ENCODE measurements at regions not wholly inside any gene's neighbourhood (a gene's known extent, or its start where the extent isn't known, plus 50 kb on each side); places are given as distances from the start of the nearest gene placed in this dataset.
A peak's percentile ranks its signal among the peaks of the same experiment; 100 is the strongest.

DNA sequence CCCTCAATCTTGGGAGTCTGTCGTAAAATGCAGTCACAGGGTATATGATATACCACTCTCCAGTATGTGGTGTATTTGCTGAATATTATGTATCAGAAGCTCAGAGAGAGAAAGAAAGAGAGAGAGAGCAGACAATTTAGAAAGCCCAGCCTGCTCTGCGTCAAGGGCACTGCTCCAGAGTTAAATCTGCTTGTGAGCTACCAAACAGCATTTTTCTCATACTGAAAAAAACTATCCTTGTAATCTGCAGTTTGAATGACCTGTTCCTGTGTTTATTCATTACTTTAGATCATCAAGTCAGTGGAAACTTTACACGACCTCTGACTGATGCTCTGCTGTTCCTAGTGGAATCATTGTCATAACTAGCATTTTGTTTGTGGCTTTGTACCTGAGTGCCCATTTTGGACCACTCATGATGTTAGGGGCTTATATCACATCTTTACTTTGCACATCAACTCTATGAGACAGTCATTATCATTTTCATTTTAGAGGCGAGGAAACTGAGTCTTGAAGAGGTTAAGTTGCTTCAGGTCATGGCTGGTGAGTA is 89.2 kb upstream of the PELI1 start:
- H3K4me1 Mint-ChIP-seq, result peaks cover 20% of the 10 kb centered on the region
- WGBS (ENCODE audit: insufficient coverage), result no CpG with 5 or more reads among the region's 4 CpGs
- H3K79me2 ChIP-seq (ENCODE audit: control insufficient read depth, insufficient read depth, low read length), result no peaks in the 10 kb centered on the region
- intact Hi-C loops (cut with micrococcal nuclease), result no loop called here
- no peaks in the 10 kb centered on the region for H3K9me3 ChIP-seq (ENCODE audit: control extremely low read depth in 1 of 3, control insufficient read depth in 2 of 3, insufficient read depth in 1 of 3, low read length in 2 of 3)
- no peaks in the 10 kb centered on the region for H3K9me3 Mint-ChIP-seq (ENCODE audit: insufficient read depth)
- no peaks in the 10 kb centered on the region for H3K27me3 ChIP-seq (replicated peaks in 1 of 4; ENCODE audit: control extremely low read depth in 1 of 4, control insufficient read depth in 3 of 4, insufficient read depth in 4 of 4, low read length in 3 of 4)
- H3K36me3 ChIP-seq (replicated peaks in 1 of 2; ENCODE audit: control extremely low read depth in 1 of 2, control insufficient read depth in 1 of 2, extremely low read depth in 1 of 2, insufficient read depth in 2 of 2, low read length in 1 of 2), result no peaks in the 10 kb centered on the region
- H3K9ac ChIP-seq (ENCODE audit: low read length), result no peak overlapping the region
- ChIA-PET CTCF (interaction anchor here (0.8 kb wide), 2 partner anchors 10 to 184 kb away, joined by 3 to 5 read pairs; no protein-coding TSS in a partner anchor), POLR2A (interaction anchor here (0.7 kb wide), 1 partner anchor 19 kb away, joined by 3 read pairs; no protein-coding TSS in a partner anchor)
- no peak overlapping the region for H2AFZ ChIP-seq (ENCODE audit: insufficient read depth, low read depth, low read length, poor library complexity, severe bottlenecking)
- H3K4me1 ChIP-seq (ENCODE audit: control insufficient read depth in 2 of 2, insufficient read depth in 2 of 2, low read length in 2 of 2), result peaks cover 14% of the 10 kb centered on the region in 2 donors
- H3K4me3 ChIP-seq (ENCODE audit: control extremely low read depth in 1 of 5, extremely low read depth in 1 of 5, insufficient read depth in 1 of 5, low read depth in 2 of 5, low read length in 4 of 5), result no peak overlapping the region
- H3K27ac Mint-ChIP-seq, result peak overlapping the region; percentile 15
- TF ChIP-seq EZH2 (IDR thresholded peaks at IDR 0.05; ENCODE audit: borderline replicate concordance, insufficient read depth, low read depth, low read length, poor library complexity, severe bottlenecking) (no peak), CTCF (IDR thresholded peaks at IDR 0.05) (no peak)
- ATAC-seq (ENCODE audit: low read depth) (no peak), DNase-seq (no peak)
- no peaks in the 10 kb centered on the region for H3K27me3 Mint-ChIP-seq
- H3K27ac ChIP-seq (ENCODE audit: low read length in 2 of 2), result no peak overlapping the region
- no peak overlapping the region for H3K4me3 Mint-ChIP-seq
- H3K4me2 ChIP-seq (replicated peaks; ENCODE audit: low read depth, low read length, poor library complexity, severe bottlenecking), result no peak overlapping the region
- no peaks in the 10 kb centered on the region for H4K20me1 ChIP-seq (ENCODE audit: control insufficient read depth, insufficient read depth, low read length, poor library complexity, severe bottlenecking)

DNA sequence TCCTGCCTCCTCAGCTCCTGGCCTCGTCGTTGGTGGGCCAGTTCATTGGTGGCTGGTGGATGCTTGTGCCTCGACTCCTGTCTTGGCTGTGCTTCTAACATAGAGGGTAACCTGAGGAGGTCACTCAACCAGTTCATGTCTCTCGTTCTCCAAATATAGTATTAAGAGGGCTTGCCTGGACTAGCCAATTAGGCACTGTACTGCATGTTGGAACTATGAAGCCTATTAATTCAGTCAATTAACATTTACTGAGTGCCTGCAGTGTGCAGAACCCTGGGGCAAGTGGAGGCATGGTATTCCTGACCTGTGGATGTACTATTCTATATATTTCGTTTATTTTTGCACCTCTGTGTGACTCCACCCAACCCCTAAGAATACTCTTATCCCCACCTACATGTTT is 89.9 kb upstream of the PELI1 start:
- Histone ChIP-seq H3K4me1 (ENCODE audit: control insufficient read depth in 2 of 2, insufficient read depth in 2 of 2, low read length in 2 of 2) (peaks cover 7 to 8% of the 10 kb centered on the region in 2 donors), H2AFZ (ENCODE audit: insufficient read depth, low read depth, low read length, poor library complexity, severe bottlenecking) (no peak overlapping the region), H3K27me3 (replicated peaks in 1 of 4; ENCODE audit: control extremely low read depth in 1 of 4, control insufficient read depth in 3 of 4, insufficient read depth in 4 of 4, low read length in 3 of 4) (no peaks in the 10 kb centered on the region), H3K4me3 (ENCODE audit: control extremely low read depth in 1 of 5, extremely low read depth in 1 of 5, insufficient read depth in 1 of 5, low read depth in 2 of 5, low read length in 4 of 5) (no peak overlapping the region), H3K9me3 (ENCODE audit: control extremely low read depth in 1 of 3, control insufficient read depth in 2 of 3, insufficient read depth in 1 of 3, low read length in 2 of 3) (no peaks in the 10 kb centered on the region), H3K79me2 (ENCODE audit: control insufficient read depth, insufficient read depth, low read length) (no peaks in the 10 kb centered on the region), H3K4me2 (replicated peaks; ENCODE audit: low read depth, low read length, poor library complexity, severe bottlenecking) (no peak overlapping the region), H3K36me3 (replicated peaks in 1 of 2; ENCODE audit: control extremely low read depth in 1 of 2, control insufficient read depth in 1 of 2, extremely low read depth in 1 of 2, insufficient read depth in 2 of 2, low read length in 1 of 2) (no peaks in the 10 kb centered on the region), H3K27ac (ENCODE audit: low read length in 2 of 2) (no peak overlapping the region), H4K20me1 (ENCODE audit: control insufficient read depth, insufficient read depth, low read length, poor library complexity, severe bottlenecking) (no peaks in the 10 kb centered on the region), H3K9ac (ENCODE audit: low read length) (no peak overlapping the region)
- ATAC-seq (ENCODE audit: low read depth) (no peak), DNase-seq (no peak)
- Mint-ChIP-seq H3K4me3 (no peak overlapping the region), H3K27me3 (no peaks in the 10 kb centered on the region), H3K9me3 (ENCODE audit: insufficient read depth) (no peaks in the 10 kb centered on the region), H3K27ac (no peak overlapping the region), H3K4me1 (peaks cover 14% of the 10 kb centered on the region)
- CTCF ChIA-PET, result interaction anchor here (0.8 kb wide), 1 partner anchor 10 kb away, joined by 5 read pairs; no protein-coding TSS in a partner anchor
- WGBS (ENCODE audit: insufficient coverage), result no CpG with 5 or more reads among the region's 5 CpGs
- TF ChIP-seq CTCF (IDR thresholded peaks at IDR 0.05), result no peak
- no peak for TF ChIP-seq EZH2 (IDR thresholded peaks at IDR 0.05; ENCODE audit: borderline replicate concordance, insufficient read depth, low read depth, low read length, poor library complexity, severe bottlenecking)
- POLR2A ChIA-PET, result interaction anchor here (0.7 kb wide), 2 partner anchors 20 to 184 kb away, joined by 3 to 5 read pairs; no protein-coding TSS in a partner anchor
- intact Hi-C loops (cut with micrococcal nuclease), result no loop called here

All from B cell (primary cell).